ENCODE measurements at regions not wholly inside any gene's neighbourhood (a gene's known extent, or its start where the extent isn't known, plus 50 kb on each side); places are given as distances from the start of the nearest gene placed in this dataset.
"Not testable (repeated sequence)": the region's sequence is repeated elsewhere in the genome, so short reads cannot be mapped to it uniquely, and the experiment has no call there.

DNA sequence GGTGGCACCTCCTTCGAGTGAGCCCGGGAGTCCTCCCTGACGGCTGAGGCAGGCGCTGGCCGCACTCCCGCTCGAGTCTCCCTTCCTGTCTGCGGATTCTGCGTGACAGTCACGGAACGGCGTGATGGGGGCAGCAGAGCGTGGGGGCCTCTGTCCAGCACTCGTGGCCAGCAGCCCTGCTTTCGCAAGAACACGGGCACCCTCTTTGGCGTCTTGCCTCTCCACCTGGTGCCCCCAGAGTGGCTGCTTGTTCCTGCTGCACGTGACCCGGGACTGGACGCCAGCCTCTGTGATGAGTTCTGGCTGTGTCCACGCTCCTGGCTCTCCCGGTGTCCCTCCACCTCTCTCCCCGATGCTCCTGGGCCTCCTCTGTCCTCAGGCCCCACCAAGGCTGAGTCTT is 136.9 kb downstream of the TMEM121 start:
- not testable (repeated sequence) for DNase-seq

DNA sequence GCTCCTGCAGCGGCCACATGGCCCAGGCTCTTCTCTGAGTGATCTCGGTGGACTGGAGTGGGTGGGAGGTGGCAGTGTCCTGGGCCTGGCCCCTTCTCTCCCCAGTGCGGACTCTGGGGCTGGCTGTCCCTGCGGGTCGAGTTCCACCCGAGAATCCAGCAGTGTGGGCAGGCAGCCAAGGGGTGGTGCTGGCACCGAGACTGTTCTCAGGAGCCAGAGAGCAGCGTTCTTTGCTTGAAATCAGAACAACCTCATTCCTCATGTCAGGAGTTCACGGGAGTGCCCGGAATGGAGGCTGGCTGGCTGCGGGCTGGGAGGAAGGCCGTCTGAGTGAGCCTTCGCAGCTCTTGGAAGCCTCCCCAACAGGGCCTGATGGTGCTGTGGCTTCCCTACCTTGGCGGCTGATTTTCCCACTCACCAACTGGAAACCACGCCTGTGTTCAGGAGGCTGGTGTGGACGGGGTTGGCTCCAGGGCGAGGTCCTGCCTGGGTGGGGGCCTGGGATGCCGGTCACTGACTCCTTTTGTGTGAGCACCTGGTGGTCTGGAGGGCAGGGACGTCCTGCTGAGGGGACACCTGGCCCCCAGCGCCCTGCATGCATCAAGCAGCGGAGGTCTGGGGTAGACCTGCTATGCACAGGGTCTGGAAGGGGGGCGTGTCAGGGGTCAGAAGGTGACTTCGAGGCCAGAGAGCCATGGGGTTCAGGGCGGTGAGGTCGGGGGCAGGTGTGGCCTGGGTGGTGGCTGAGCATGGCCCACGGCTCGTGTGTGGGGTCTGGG is 137.6 kb downstream of the TMEM121 start:
- DNase-seq, result not testable (repeated sequence)

DNA sequence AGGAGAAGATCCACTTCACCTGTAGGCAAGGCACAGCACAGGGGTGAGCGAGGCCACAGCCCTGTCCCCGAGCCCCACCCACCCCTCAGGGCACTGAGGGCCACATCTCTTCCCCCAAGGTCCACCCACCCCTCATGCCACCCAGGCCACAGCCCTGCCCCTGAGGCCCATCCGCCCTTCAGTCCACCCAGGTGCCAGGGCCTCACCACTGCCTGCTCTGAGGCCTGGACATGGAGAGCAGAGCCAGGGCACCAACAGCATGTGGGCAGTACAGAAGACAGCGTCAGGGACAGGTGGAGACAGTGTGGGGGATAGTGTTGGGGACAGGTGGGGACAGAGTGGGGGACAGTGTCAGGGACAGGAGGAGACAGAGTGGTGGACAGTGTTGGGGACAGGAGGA is 138.3 kb downstream of the TMEM121 start:
- DNase-seq, result no peak

DNA sequence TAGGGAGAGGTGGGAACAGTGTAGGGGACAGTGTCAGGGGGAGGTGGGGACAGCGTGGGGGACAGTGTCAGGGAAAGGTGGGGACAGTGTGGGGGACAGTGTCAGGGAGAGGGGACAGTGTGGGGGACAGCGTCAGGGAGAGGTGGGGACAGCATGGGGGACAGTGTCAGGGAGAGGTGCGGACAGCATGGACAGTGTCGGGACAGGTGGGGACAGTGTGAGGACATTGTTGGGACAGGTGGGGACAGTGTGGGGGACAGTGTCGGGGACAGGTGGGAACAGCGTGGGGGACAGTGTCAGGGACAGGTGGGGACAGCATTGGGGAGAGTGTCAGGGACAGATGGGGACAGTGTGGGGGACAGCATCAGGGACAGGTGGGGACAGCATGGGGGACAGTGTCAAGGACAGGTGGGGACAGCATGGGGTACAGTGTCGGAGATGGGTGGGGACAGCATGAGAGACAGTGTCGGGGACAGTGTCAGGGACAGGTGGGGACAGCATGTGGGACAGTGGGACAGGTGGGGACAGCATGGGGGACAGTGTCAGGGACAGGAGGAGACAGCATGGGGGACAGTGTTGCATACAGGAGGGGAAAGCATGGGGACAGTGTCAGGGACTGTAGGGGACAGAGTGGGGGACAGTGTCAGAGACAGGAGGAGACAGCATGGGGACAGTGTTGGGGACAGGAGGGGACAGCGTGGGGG is 139.0 kb downstream of the TMEM121 start:
- no peak for DNase-seq

DNA sequence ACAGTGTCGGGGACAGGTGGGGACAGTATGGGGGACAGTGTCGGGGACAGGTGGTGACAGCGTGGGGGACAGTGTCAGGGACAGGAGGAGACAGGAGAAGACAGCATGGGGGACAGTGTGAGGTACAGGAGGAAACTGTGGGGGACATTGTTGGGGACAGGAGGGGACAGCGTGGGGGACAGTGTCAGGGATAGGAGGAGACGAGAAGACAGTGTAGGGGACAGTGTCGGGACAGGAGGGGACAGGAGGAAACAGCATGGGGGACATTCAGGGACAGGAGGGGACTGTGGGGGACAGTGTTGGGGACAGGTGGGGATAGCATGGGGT is 139.5 kb downstream of the TMEM121 start:
- DNase-seq, result no peak

DNA sequence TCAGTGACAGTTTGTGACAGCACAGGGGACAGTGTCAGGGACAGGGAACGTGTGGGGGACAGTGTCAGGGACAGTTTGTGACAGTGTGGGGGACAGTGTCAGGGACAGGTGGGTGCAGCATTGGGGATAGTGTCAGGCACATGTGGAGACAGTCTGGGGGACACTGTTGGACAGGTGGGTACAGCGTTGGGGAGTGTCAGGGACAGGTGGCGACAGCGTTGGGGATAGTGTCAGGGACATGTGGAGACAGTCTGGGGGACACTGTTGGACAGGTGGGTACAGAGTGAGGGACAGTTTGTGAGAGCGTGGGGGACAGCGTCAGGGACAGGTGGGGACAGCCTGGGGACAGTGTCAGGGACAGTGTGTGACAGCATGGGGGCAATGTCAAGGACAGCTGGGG is 140.0 kb downstream of the TMEM121 start:
- no peak for DNase-seq

DNA sequence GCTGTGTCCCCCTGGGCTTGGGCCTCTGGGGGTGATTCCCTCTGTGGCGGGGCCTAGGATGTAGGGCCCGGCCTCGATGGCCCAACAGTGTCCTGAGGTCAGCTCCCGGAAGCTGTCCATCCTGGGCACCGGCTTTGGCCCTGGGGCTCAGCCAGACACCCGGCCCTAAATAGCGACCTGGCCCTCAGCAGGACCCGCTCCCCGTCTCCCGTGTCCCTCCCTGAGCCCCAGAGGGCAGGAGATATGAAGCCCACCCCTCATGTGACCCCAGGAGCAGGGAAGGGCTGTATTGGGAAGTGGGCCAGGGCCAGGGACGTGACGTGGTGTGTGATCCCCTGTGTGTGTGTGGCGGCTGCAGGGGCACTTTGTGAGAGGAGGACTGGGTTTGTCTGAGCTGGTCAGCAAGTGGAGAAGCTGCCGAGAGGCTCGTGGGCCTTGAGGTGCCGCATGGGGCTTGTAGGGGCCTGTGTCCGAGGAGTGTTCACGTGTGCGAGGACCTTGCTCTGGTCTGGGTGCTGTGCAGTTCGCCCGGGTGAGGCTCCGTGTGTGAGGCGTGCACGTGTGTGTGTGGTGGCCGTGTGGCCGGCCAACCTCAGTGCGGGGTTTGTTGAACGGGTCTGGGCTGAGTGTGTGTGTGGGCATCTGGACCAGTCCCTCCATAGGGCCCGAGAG is 140.7 kb downstream of the TMEM121 start:
- DNase-seq, result not testable (repeated sequence)

DNA sequence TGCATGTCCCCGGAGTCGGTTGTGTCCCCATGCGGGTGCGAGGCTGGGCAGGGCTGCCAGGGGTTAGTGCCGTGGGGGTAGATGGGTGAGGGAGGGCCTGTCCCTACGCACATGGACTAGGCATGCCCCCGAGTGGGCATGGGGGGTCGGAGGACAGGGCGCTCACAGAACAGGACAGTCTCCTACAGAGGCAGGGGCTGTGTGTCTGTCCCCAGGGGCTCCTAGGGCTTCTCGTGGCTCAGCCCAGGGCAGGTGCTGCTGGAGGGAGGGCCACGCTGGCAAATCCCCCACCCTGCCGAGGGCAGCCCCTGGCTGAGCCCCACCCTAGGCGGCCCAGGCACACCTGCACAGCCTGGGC is 141.3 kb downstream of the TMEM121 start:
- DNase-seq, result not testable (repeated sequence)

DNA sequence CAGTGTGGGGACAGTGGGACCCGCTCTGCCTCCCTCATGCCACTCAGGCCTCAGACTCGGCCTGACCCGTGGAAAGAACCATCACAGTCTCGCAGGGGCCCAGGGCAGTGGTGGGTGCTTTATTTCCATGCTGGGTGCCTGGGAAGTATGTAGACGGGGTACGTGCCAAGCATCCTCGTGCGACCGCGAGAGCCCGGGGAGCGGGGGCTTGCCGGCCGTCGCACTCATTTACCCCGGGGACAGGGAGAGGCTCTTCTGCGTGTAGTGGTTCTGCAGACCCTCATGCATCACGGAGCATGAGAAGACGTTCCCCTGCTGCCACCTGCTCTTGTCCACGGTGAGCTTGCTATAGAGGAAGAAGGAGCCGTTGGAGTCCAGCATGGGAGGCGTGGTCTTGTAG is 141.6 kb downstream of the TMEM121 start:
- not testable (repeated sequence) for DNase-seq

DNA sequence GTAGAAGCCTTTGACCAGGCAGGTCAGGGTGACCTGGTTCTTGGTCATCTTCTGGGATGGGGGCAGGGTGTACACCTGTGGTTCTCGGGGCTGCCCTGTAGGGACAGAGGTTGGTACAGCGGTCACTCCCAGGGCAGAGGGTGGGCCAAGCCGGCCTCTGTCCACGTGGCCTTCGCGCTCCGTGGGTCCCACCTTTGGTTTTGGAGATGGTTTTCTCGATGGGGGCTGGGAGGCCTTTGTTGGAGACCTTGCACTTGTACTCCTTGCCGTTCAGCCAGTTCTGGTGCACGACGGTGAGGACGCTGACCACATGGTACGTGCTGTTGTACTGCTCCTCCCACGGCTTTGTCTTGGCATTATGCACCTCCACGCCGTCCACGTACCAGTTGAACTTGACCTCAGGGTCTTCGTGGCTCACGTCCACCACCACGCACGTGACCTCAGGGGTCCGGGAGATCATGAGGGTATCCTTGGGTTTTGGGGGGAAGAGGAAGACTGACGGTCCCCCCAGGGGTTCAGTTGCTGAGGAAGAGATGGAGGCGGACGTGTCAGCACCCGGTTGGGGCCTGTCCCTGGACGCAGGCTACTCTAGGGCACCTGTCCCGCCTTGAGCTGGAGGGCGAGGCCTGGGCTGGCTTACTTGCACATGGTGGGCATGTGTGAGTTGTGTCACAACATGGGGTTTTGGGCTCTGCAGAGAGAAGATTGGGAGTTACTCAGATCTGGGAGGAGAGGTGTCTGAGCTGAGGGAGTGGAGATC is 142.3 kb downstream of the TMEM121 start:
- not testable (repeated sequence) for DNase-seq

DNA sequence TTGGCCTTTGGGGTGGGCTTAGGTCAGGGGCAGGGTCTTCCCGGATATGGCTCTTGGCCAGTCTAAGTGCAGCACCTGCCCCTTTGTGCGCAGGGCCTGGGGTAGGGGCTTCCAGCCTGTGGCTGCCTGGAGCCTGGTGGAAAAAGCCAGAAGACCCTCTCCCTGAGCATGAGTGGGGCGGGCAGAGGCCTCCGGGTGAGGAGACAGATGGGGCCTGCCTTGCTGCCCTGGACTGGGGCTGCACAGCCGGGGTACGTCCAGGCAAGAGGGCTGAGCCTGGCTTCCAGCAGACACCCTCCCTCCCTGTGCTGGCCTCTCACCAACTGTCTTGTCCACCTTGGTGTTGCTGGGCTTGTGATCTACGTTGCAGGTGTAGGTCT is 142.8 kb downstream of the TMEM121 start:
- DNase-seq, result not testable (repeated sequence)

DNA sequence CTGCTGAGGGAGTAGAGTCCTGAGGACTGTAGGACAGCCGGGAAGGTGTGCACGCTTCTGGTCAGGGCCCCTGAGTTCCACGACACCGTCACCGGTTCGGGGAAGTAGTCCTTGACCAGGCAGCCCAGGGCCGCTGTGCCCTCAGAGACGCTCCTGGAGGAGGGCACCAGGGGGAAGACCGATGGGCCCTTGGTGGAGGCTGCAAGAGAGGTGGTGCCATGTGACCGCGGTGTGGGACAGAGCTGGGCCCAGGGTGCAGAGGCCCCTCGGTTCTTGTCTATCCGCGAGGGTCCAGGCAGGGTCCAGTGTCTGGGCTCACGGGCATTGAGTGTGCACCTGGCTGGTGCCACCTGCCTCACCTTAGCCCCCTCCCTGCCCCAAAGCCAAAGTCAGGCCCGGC is 143.3 kb downstream of the TMEM121 start:
- DNase-seq, result not testable (repeated sequence)

DNA sequence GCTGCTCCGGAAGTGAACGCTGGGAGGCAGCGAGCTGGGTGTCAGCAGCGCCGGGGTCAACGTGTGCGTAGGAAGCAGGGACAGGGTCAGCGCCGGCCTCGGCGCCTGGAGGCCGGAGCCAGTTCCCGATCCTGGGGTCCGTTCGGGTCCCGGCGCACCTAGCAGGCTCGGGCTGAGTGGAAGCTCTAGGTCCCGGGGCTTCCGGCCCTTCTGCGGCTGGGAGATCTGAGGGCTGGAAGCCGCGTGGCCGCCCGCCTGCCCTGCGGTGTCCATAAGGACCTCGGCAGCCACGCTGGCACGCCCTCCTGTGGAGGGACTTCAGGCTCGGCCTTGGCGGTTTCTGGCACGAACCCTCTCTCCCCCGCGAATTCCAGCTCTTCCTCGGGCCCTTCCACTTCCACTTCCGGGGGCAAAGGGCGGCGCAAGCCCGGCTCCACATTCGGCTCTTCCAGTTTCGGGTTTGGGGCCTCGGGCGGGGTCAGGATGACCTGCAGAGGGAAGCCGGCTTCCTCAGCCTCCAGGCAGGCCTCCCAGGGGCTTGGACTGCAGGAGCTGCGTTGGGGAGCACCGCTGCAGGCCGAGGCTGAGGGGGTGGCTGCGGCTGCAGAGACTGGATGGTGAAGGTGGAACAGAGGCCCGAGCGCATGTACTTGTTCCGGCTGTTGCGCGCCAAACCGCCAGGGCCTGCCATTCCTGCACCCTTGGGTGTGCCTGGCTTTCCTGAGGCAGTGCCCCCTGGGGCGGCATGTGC is 146.2 kb downstream of the TMEM121 start:
- not testable (repeated sequence) for DNase-seq

DNA sequence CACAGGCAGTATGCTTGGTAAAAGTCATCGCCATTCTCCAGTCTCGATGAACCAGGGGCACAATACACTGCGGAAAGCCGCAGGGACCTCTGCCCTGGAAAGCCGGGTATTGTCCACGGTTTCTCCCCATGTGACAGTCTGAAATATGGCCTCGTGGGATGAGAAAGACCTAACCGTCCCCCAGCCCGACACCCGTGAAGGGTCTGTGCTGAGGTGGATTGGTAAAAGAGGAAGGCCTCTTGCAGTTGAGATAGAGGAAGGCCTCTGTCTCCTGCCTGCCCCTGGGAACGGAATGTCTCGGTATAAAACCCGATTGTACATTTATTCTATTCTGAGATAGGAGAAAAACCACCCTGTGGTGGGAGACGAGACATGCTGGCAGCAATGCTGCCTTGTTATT is 149.1 kb downstream of the TMEM121 start:
- not testable (repeated sequence) for DNase-seq

DNA sequence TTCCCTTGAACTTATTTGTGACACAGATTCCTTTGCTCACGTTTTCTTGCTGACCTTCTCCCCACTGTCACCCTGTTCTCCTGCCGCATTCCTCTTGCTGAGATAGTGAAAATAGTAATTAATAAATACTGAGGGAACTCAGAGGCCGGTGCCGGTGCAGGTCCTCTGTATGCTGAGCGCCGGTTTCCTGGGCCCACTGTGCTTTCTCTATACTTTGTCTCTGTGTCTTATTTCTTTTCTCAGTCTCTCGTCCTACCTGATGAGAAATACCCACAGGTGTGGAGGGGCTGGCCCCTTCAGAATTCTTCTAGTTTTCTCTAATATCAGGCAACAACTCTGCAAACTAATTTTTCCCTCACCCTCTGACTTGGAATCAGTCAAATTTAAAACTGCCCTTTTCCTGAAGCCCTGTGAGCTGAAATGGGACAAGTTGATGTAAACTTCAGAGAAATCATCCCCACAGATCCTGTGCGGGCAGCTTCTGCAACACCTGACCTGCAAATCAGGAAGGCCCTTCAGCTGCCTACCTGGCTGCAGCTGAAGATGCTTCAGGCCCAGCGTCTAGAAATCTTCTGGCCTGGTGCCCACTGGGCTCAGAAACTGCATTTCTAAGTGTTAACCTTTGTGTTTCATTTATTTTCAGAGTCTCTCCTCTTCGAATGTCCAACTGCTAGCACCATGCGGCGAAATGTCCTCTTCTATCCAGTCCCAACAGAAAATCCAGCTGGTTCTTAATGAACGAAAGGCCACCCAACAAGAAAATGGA is 149.7 kb downstream of the TMEM121 start:
- DNase-seq, result not testable (repeated sequence)

DNA sequence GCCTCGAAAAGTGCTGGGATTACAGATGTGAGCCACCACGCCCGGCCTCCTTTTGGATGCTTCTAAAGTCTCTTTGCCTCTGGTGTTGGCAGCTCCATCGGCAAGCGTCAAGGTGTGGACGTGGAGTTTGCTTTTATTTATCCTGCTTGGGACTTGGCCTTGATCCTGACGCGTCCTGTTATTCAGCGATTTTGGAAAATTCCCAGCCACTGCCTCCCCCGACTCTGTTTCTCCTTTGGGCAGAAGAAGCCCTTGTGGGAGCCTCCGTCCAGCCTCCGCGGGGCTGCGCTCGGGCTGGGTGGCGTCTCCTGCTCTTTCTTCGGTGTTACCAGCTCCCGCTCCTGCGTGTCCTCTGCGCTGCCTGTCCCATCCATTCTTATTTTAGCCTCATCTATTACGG is 151.7 kb downstream of the TMEM121 start:
- not testable (repeated sequence) for DNase-seq

DNA sequence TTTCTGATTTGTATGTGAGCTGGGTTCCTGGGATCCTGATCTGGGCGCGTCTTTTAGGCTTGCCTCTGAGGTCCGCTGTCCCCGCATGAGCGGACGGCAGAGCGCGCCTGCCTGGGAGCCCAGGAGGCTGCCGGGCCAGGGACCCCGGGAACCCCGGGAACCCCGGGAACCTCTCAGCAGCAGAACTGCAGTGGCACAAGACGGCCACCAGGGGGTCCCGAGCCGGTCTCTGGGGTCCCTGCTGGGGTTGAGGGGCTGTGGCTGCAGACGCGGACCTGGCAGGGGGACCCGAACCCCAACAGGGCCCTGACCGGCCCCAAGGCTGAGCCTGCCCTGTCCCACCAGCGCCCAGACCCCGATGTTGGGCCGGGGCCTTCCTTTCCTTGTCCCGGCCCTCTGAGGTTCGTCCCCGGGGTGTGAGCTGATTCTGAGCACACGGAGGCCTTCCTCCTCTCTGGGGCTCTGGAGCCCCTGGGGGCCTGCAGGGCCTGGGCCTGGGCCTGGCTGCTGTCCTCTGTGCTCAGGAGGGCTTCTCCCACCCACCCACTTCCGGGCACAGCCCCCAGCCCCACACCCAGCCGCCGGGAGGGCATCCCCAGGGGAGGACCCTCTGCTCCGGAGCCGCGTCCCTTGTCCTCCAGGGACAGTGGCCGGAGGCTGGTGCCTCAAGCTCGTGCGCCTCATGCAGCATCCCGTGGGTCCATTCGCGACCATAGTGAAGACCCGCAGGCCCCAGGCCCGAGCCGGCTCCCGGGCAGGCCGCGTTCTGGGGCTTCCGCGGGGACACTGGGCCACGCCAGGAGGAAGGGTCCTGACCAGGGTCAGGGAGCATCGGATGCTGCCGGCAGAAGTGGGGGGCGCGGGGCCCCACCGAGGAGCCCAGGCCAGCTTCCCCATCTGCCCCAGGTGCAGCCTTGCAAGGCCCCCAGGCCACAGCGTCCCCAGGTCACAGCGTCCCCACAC is 152.9 kb downstream of the TMEM121 start:
- not testable (repeated sequence) for DNase-seq

DNA sequence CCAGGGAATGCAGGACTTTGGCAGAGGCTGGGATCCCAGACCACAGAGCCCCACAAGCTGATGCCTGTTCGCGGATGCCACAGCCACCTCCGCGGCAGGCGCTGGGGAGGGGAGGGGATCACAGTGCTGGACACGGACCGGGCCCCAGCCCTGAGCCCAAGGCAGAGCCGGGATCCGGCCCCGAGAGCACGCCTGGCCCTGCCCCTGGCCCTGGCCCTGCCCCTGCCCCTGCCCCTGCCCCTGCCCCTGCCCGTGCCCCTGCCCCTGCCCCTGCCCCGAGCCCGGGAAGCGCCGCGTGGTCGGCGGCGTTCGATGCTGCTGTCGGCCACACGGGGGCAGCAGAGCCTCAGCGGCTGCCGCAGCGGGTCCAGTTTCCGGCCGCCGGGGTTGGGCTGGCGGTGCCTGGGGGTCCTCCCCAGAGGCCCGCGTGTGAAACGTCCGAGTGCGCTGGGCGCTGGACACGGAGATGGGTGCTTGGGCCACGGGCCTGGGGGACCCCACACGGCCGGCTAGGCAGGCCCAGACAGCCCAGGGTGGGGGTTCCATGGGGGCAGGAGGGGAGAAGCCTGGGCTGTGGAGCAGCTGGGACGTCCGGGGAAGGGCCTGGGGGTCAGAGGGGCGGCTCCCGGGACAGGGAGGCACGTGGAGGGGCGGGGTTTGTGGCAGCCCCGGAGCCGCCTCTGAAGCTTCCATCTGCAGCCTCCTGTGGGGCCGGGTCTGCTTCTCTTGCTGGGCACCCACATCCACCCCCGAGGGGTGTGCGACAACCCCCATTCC is 153.8 kb downstream of the TMEM121 start:
- DNase-seq, result not testable (repeated sequence)

DNA sequence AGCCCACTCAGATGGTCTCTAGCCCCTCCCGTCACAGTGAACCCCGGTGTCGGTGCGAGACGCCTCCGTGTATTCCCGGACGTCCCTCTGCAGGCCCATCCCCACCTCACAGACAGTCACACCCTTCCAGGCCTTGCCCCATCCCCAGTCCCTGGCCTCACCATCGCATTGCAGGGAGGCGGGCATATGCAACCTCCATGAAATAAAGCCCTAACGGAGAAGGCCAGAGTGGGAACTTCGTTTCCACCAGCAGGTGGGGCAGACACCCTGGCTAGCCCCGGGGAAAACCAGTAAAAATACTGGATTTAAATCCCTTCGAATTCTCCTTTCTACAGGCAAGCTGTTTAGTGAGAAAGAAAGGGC is 154.3 kb downstream of the TMEM121 start:
- DNase-seq, result not testable (repeated sequence)
